OCI-LY7 (cell line): ENCODE measurements at regions not wholly inside any gene's neighbourhood (a gene's known extent, or its start where the extent isn't known, plus 50 kb on each side); places are given as distances from the start of the nearest gene placed in this dataset.

Experiments used
- BruUV-seq: library from RNA; stranded (reverse); fragments of 400-500 nt; replicated peaks from 2 replicates; lab custom pipeline; 2021; lab: Mats Ljungman, UMichigan
- CTCF ChIA-PET: fragments of 300-600 bp; sonication (Branson Sonifier 250); formaldehyde crosslinking; loops from one replicate; lab custom pipeline; 2022; ENCODE audit warnings: antibody characterized with exemption; ENCODE audit not compliant: unreplicated experiment; lab: Charles Lee
- POLR2A ChIA-PET: fragments of 300-600 bp; sonication (Branson Sonifier 250); formaldehyde crosslinking; loops from one replicate; lab custom pipeline; 2022; ENCODE audit warnings: antibody characterized with exemption; lab: Charles Lee
- DNase-seq: peaks from one replicate; pipeline ENCODE4 v3.0.0-alpha.2; 2015; ENCODE audit warnings: low spot score
- H2AFZ ChIP-seq: fragments of 200-600 bp; sonication (generic), shearing (Covaris generic); 2 replicates; pipeline ENCODE4 v1.6.1; 2014; ENCODE audit warnings: mild to moderate bottlenecking, antibody characterized with exemption, low read length, moderate library complexity
- H3K27ac ChIP-seq: fragments of 200-600 bp; sonication (generic); 2 replicates; pipeline ENCODE4 v1.5.1; 2014; ENCODE audit warnings: mixed run types, low read depth, mild to moderate bottlenecking, moderate library complexity, low read length, inconsistent platforms; ENCODE audit not compliant: poor library complexity, severe bottlenecking
- H3K36me3 ChIP-seq: fragments of 200-600 bp; sonication (generic); 2 replicates; pipeline ENCODE4 v1.6.1; 2014; ENCODE audit warnings: mild to moderate bottlenecking, antibody characterized with exemption, low read length, moderate library complexity, mixed read lengths; ENCODE audit not compliant: insufficient read depth
- H3K4me1 ChIP-seq: fragments of 200-600 bp; sonication (generic); 2 replicates; pipeline ENCODE4 v1.5.1; 2014; ENCODE audit warnings: mild to moderate bottlenecking, low read length; ENCODE audit not compliant: insufficient read depth, poor library complexity, severe bottlenecking
- H3K4me2 ChIP-seq: fragments of 200-600 bp; sonication (generic); 2 replicates; pipeline ENCODE4 v1.6.1; 2014; ENCODE audit warnings: mild to moderate bottlenecking, low read length
- H3K4me3 ChIP-seq: fragments of 200-600 bp; sonication (generic); 2 replicates; pipeline ENCODE4 v1.5.1; 2014; ENCODE audit warnings: mild to moderate bottlenecking, low read depth, low read length; ENCODE audit not compliant: poor library complexity, severe bottlenecking
- H3K79me2 ChIP-seq: fragments of 200-600 bp; sonication (generic); 2 replicates; pipeline ENCODE4 v1.6.1; 2016; ENCODE audit warnings: low read depth, mild to moderate bottlenecking, low read length, moderate library complexity, mixed read lengths; ENCODE audit not compliant: insufficient read depth
- H3K9me2 ChIP-seq: fragments of 200-600 bp; sonication (generic); 2 replicates; pipeline ENCODE4 v1.6.1; 2016; ENCODE audit warnings: mild to moderate bottlenecking, low read length, mixed read lengths; ENCODE audit not compliant: insufficient read depth
- H3K9me3 ChIP-seq: fragments of 200-600 bp; sonication (generic); 2 replicates; pipeline ENCODE4 v1.6.1; 2014; ENCODE audit warnings: mild to moderate bottlenecking, mixed run types, low read length, mixed read lengths
- H4K20me1 ChIP-seq: fragments of 200-600 bp; sonication (generic); 2 replicates; pipeline ENCODE4 v1.6.1; 2014; ENCODE audit warnings: mild to moderate bottlenecking, antibody characterized with exemption, low read length, moderate library complexity, mixed read lengths; ENCODE audit not compliant: insufficient read depth
- EZH2phosphoT487 ChIP-seq: fragments of 200-600 bp; sonication (generic); IDR thresholded peaks from 2 replicates; pipeline ENCODE4 v1.6.1; 2018; ENCODE audit warnings: low read depth, borderline replicate concordance, mild to moderate bottlenecking, mixed run types, antibody characterized with exemption, low read length, moderate library complexity, mixed read lengths
- intact Hi-C: fragments of 100-400 bp; cut with micrococcal nuclease; formaldehyde crosslinking; loops from one replicate; pipeline ENCODE4 v1.10.0; 2022; ENCODE audit not compliant: unreplicated experiment
- TF ChIP-seq, protein P1 (sequence below): fragments of 200-600 bp; sonication (generic); conservative IDR thresholded peaks from 2 replicates; pipeline ENCODE4 v1.5.1; 2014; ENCODE audit warnings: mild to moderate bottlenecking, antibody characterized with exemption, low read length, moderate library complexity, mixed read lengths

DNA sequence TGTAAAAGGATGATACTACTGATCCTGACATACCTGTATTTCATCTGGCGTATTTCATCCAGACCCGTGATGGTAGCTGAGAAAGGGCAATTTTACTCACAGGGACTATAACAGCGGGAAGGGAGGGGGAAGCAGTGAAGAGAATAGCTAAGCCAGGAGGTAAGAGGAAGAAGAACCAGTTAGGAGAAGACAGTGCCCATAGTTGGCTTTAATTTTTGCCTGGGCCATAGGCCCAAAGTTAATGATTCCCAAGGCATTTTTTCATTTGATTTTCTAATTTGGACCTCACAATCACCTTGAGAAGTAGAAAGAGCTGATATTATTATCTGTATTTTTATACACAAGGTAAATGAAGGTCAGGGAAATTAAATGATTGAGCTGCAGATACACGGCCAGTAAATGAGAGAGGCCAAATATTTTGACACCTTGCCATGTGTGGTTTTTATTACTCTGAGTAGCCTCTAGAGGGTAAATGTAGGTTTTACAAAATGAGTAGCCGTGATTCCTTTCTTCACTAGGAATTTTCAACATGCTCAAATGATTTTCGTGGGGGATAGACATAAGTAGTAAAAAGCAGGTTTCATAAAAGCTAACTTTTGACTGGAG is 382.2 kb downstream of the FUT8 start:
- POLR2A ChIA-PET = interaction anchor here (0.5 to 0.6 kb wide), 4 partner anchors 21 to 614 kb away, joined by 3 read pairs; no protein-coding TSS in a partner anchor
- Histone ChIP-seq H3K9me2 (no peaks in the 10 kb centered on the region), H2AFZ (no peak overlapping the region), H3K79me2 (no peaks in the 10 kb centered on the region), H4K20me1 (no peaks in the 10 kb centered on the region), H3K36me3 (no peaks in the 10 kb centered on the region), H3K4me3 (no peak overlapping the region), H3K4me1 (no peaks in the 10 kb centered on the region), H3K9me3 (no peaks in the 10 kb centered on the region), H3K4me2 (no peak overlapping the region), H3K27ac (no peak overlapping the region)
- intact Hi-C loops = no loop called here
- DNase-seq = no peak
- no TSS peak for BruUV-seq
- TF ChIP-seq, protein P1, sequence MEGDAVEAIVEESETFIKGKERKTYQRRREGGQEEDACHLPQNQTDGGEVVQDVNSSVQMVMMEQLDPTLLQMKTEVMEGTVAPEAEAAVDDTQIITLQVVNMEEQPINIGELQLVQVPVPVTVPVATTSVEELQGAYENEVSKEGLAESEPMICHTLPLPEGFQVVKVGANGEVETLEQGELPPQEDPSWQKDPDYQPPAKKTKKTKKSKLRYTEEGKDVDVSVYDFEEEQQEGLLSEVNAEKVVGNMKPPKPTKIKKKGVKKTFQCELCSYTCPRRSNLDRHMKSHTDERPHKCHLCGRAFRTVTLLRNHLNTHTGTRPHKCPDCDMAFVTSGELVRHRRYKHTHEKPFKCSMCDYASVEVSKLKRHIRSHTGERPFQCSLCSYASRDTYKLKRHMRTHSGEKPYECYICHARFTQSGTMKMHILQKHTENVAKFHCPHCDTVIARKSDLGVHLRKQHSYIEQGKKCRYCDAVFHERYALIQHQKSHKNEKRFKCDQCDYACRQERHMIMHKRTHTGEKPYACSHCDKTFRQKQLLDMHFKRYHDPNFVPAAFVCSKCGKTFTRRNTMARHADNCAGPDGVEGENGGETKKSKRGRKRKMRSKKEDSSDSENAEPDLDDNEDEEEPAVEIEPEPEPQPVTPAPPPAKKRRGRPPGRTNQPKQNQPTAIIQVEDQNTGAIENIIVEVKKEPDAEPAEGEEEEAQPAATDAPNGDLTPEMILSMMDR = no peak
- TF ChIP-seq EZH2phosphoT487 = no peak
- CTCF ChIA-PET = no interaction called here

DNA sequence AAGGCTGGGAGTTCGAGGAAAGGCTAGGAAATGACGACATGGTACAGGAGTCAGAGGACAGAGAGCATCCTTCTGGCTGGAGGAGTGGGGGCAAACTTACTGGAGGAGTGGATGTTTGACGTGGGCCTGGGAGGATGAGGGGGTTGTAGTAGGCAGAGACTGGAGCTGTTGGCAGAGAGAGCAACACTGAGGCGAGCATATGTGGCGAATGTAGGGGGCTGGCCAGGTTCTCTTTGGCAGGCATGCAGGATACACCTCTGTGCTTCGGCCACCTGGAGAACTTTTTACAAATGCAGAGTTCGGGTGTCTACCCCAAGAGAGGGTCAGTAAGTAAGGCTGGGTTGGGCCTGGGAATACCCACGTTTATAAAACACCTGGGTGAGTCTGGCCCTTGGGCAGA is 385.7 kb downstream of the FUT8 start:
- no peak for DNase-seq
- H2AFZ ChIP-seq = no peak overlapping the region
- BruUV-seq = no TSS peak
- no peaks in the 10 kb centered on the region for H4K20me1 ChIP-seq
- ChIA-PET POLR2A (no interaction called here), CTCF (no interaction called here)
- no peak overlapping the region for H3K27ac ChIP-seq
- TF ChIP-seq EZH2phosphoT487 = no peak
- TF ChIP-seq, protein P1 = no peak
- H3K4me1 ChIP-seq = no peaks in the 10 kb centered on the region
- no peak overlapping the region for H3K4me2 ChIP-seq
- H3K36me3 ChIP-seq = no peaks in the 10 kb centered on the region
- no peak overlapping the region for H3K4me3 ChIP-seq
- H3K9me3 ChIP-seq = 0 out of 2 replicates have a peak, but pooled peaks cover 4% of the 10 kb centered on the region
- H3K79me2 ChIP-seq = no peaks in the 10 kb centered on the region
- no peaks in the 10 kb centered on the region for H3K9me2 ChIP-seq
- intact Hi-C loops = no loop called here

DNA sequence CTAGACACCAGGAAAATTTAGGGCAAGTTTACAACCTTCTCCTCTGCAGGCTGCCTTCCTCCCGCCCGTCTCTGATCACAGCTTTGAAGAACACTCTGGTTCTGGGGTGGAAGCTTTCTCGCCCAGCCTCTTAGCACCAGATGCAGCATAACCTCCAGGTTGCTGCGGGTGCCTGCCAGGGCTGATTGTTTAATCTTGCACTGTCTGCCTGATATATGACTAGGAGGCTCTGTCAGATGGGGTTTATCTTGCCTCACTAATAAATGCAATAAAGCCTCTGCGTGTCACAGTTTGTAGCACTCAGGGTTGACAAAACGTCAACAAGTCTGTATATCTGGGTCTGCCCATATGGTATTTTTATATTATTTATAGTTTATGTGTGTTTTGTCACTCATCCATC is 388.2 kb downstream of the FUT8 start:
- ChIA-PET POLR2A (no interaction called here), CTCF (no interaction called here)
- Histone ChIP-seq H3K4me1 (no peaks in the 10 kb centered on the region), H3K9me3 (0 out of 2 replicates have a peak, but pooled peaks cover 4% of the 10 kb centered on the region), H4K20me1 (no peaks in the 10 kb centered on the region), H3K79me2 (no peaks in the 10 kb centered on the region), H3K4me2 (no peak overlapping the region), H2AFZ (no peak overlapping the region), H3K9me2 (no peaks in the 10 kb centered on the region), H3K4me3 (no peak overlapping the region), H3K27ac (no peak overlapping the region), H3K36me3 (no peaks in the 10 kb centered on the region)
- TF ChIP-seq, protein P1 = no peak
- TF ChIP-seq EZH2phosphoT487 = no peak
- no TSS peak for BruUV-seq
- intact Hi-C loops = no loop called here
- DNase-seq = no peak
